Activated CD4-positive, alpha-beta T cell treated with anti-CD3 and anti-CD28 coated beads, Interleukin-2, amount 50 U/mL, for 48 hours (primary cell): ENCODE measurements at regions not wholly inside any gene's neighbourhood (a gene's known extent, or its start where the extent isn't known, plus 50 kb on each side); places are given as distances from the start of the nearest gene placed in this dataset.

Source experiments
- DNase-seq, 2 experiments: peaks; one replicate each; pipeline ENCODE4 v3.0.0-alpha.2; 2020

GRCh38 chr6:37555040-37555781 lies 55.5 kb upstream of the CCDC167 start:
- DNase-seq = no peak

- DNase-seq = no peak
These were observed 54.8 kb upstream of the CCDC167 start for GRCh38 chr6:37554480-37554819.

GRCh38 chr6:37552267-37552666 lies 52.6 kb upstream of the CCDC167 start:
- no peak for DNase-seq

GRCh38 chr6:37551867-37552266 lies 52.2 kb upstream of the CCDC167 start:
- DNase-seq = no peak

- no peak for DNase-seq
These were observed 51.8 kb upstream of the CCDC167 start for GRCh38 chr6:37551446-37551845.

GRCh38 chr6:37551002-37551401 lies 51.3 kb upstream of the CCDC167 start:
- no peak for DNase-seq

- DNase-seq = no peak
These were observed 50.6 kb upstream of the CCDC167 start for GRCh38 chr6:37550191-37550831.

- DNase-seq = no peak
These were observed 49.9 kb upstream of the CCDC167 start for GRCh38 chr6:37549558-37549957.
